Activated CD4-positive, alpha-beta T cell treated with anti-CD3 and anti-CD28 coated beads, Interleukin-2, amount 50 U/mL, for 16 hours (primary cell): ENCODE measurements at regions not wholly inside any gene's neighbourhood (a gene's known extent, or its start where the extent isn't known, plus 50 kb on each side); places are given as distances from the start of the nearest gene placed in this dataset.
"Not testable (repeated sequence)": the region's sequence is repeated elsewhere in the genome, so short reads cannot be mapped to it uniquely, and the experiment has no call there.

Source experiments
- DNase-seq: peaks from one replicate; pipeline ENCODE4 v3.0.0-alpha.2; 2020

DNA sequence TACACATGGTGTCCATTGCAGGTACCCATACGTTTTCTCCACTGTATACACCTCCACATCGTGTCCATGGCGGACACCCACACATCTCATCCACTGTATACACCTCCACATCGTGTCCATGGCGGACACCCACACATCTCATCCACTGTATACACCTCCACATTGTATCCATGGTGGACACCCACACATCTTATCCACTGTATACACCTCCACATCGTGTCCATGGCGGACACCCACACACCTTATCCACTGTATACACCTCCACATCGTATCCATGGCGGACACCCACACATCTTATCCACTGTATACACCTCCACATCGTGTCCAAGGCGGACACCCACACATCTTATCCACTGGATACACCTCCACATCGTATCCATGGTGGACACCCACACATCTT is 50.4 kb upstream of the TTC34 start:
- not testable (repeated sequence) for DNase-seq

DNA sequence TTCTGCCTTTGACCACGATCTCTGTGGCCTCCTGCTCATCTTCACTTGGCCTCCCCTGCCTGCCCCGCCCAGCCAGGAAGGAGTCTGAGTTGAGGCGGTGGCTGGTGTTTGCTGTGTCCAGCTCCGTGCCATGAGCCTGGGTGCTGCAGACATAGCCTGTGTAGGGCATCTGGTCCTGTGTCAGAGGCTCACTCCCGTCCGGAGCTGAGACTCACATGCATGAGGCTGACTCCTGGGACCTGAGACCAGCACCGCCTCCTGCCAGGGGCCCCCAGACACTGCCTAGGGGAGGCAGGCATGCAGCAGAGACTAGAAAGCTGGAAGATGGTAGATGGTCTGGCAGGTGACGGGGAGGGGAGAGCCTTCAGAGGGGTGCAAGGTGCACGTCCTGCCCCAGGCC is 52.2 kb upstream of the TTC34 start:
- DNase-seq = no peak

DNA sequence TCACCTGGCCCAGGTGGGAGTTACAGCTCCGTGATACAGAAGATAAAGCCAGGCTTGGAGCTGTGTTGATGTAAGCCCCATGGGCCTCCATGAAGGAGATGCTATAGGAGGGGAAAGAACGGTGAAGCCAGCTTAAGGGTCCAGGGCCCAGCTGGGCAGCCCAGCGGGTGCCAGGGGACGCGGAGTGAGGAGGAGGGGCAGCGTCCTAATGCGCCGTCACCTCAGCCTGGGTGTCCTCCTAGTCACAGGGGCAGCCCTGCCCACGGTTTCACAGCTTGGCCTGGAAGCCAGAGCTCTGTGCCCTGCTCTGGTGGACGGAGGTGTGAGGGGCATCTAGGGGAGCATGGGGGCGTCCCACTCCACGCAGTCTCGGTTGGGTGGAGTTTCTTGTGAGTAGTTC is 52.7 kb upstream of the TTC34 start:
- no peak for DNase-seq

DNA sequence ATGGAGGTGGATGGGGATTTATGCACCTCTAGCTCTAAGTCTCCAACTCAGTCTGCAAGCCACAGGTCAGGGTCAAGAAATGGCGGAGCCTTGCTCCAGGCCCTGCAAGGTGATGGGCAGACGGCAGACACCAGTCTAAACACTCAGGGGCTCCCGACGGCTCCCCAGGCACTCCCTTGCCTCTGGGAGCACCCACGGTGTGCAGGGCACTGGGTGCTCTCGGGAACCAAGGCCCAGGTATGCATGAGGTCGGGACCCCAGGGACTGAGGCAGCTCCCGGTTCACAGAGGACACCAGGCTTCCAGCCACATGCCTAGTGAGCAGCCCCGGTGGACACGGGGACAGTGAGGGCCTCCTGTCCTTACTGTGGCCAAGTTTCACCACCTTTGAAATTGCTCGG is 53.1 kb upstream of the TTC34 start:
- no peak for DNase-seq

DNA sequence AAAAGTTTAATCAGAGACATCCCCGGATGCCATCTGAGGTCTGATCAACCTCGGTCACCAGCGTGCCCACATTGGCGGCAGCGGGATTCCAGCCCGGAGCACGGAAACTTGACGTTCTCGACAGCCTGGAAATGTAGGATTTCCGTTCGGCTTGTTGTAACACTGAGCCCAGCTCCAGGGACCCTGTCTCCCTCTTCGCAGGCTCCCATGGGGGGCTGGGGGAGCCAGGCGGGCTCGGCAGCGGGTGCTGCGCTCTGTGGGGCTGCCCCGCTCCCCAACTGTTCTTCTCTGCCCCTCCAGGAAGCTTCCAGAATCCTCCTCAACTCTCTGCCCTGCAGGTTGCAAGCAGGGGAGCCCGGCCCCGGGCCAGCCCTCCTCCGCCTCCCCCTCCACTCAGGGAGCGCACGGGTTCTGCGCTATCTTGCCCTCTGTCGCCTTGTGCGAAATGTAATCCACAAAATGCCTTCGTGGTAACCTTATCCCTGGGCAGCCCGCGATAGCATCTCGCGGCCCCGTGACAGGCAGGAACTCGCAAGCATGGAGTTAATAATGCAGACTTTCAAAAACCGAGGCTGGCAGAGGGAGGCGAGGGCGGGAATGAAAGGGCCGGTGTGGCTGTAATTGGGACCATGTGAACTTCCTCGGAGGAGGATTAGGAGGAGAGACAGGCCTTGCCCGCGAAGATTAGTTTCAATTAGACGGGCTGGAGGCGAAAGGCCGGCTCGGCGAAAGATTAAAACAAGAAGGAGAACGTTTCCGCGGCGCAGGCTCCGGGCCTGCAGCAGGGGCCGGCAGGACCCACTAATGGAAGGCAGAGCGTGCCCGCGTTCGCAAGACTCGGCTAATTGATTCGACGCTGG is 53.9 kb upstream of the TTC34 start:
- DNase-seq = no peak

DNA sequence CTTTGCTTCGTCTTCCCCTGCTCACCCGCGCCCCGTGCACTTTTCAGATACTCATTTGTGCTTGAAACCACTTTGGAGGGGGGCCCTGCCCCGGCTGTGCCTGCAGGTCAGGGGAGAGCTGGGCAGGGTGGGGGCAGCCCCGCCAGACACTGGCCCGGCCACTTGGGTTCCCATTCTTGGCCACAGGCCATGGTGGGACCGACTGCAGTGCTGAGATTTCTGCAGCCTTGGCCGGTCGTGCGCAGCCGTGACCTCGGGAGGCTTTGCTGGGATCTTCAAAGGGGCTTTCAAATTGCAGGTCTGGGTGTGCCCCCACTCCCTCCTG is 54.5 kb upstream of the TTC34 start:
- no peak for DNase-seq

DNA sequence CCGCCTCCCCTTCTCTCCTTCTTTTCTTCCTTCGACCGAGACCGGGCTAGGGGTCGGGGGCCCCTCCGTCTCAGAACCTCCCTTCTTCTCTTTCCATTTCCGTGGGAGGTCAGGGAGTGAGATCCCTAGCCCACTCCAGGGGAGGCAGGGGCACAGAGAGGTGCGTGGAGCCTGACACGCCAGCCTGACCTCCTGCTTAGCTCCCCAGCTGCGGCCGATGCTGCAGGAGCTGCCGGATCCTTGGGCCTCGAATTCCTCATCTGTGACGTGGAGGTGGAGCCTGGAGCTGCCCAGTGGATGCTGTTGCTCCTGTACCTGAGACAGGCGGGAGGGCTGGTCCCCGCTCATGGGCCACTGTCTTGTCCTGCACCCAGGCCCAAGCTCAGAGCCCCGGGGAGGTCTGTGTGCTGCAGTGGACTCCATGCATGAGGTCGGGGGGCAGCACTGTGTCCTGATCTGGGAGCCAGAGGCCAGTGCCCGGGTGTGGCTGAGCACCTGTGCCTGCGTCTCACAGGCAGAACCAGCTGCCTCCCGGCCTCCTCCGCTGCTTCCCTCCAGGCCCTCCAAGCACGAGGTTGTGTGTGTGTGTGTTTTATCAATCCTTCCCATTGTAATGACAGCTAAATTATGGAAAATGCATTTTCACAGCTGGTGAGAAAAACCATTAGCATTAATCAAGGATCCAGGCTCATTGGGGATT is 55.3 kb upstream of the TTC34 start:
- no peak for DNase-seq

- no peak for DNase-seq
Measured at GRCh38 chr1:2857521-2857920, 56.0 kb upstream of the TTC34 start.

DNA sequence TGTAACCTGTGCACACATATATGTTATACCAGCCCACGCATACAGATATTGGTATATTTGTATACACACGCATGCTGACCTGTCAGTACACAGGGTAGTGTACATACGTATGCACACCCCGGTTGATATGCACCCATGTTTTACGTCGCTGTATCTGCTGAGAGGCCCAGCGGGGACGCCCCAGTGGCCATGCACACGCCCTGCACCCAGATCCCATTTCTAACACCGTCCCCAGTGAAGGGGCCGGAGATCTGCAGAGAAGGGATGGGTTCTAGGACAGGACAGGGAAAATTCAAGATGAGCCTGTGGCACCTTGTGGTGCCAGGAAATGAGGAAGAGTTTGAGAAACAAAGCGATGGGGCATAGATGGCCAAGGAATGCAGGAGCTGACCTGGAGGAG is 57.2 kb upstream of the TTC34 start:
- no peak for DNase-seq

- no peak for DNase-seq
Measured at GRCh38 chr1:2859219-2859880, 57.9 kb upstream of the TTC34 start.

GRCh38 chr1:2859881-2860430 is 58.5 kb upstream of the TTC34 start:
- no peak for DNase-seq

DNA sequence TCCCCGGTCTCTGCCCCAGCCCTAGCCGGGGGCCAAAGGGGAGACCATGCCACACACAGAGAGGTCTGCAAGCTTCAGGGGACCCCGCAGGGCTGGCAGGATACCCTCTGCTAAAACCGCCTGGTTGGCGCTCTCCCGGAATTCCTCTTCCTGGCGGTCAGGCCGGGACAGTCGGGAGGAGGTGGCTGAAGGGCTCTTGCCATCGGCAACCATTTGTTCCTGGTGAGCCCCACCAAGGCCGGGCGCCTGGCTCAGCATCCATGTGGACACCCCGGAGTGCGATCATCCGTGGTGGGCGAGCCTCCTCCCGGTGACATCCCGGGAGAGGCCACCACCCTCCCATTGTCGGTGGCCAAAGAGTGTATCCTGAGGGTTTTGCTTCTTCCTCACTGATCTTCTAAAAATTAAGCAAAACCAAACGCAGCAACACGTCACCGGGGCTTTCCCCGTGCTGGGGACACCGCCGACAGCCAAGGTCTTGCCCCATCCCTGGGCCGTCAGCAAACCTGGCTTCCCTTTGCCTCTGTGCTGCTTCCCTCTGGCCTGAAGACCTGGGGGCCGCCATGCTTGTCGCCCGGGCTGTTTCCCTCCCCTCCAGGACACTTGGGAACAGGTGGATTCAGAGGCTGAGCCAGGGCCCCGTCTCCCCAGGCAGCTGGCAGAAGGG is 59.1 kb upstream of the TTC34 start:
- DNase-seq = no peak

GRCh38 chr1:2861143-2861987 is 59.9 kb upstream of the TTC34 start:
- DNase-seq = no peak

- no peak for DNase-seq
Measured at GRCh38 chr1:2861988-2862813, 60.7 kb upstream of the TTC34 start.

GRCh38 chr1:2862814-2863647 is 61.5 kb upstream of the TTC34 start:
- no peak for DNase-seq

GRCh38 chr1:2863648-2863963 is 62.1 kb upstream of the TTC34 start:
- DNase-seq = no peak

GRCh38 chr1:2864203-2864905 is 62.9 kb upstream of the TTC34 start:
- DNase-seq = no peak

DNA sequence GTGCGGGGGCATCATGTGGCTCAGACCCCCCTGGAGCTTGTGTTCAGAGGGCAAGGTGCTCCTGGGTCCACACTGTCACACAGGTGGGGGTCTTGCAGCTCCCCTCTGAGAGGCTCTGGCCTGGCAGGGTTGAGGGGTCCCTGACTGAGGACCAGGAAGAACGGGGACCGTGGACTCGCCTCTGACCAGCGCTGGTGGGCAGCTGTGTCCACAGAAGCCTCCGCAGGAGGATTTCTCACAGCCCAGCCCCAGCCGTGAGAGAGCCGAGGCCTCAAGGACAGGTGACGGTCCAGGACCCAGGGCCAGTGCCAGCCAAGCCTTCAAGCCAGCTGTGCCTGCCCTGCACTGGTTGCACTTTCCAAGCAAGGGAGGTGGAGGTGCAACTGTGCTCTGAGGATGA is 63.5 kb upstream of the TTC34 start:
- DNase-seq = no peak

DNA sequence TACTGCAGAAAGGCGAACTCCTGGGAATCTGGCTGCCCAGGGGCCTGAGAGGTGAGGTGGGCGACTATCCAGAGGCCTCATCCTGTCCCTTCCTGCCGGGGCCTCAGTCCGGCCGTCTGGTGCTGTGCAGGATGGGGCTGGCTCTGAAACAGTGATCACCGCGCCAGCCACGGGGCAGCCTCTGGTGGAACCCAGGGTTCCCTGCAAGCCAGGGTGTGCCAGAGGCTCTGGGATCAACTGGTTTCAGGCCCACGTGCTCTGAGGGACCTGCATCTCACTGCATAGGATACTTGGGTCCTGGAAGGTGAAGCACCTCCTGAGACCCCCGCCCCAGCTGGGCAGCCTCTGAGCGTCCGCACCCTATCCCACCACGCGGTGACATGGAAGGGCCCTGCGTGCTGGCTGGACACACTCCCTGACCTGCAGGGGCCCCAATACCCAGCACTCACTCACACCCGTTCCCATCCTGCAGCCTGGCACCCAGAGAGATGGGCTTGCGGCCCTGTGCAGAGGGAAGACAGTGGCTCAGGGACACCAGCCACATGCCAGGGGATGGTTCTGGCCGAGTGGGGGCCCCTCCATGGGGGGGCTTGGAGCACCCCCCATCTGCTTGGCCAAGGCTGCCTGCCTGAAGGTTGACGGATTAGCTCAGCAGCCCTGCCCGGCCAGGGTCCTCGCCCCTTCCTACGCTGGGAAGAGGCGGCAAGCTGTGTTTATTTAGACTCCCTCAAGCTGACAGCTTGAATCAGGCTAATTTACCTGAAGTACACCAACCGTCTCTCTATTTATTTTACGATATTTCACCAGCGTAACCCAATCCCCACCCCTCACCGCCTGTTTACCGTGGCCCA is 64.3 kb upstream of the TTC34 start:
- DNase-seq = no peak
